GM13976 (cell line): ENCODE measurements at regions not wholly inside any gene's neighbourhood (a gene's known extent, or its start where the extent isn't known, plus 50 kb on each side); places are given as distances from the start of the nearest gene placed in this dataset.

ENCODE experiments used
- DNase-seq: peaks from one replicate; pipeline ENCODE4 v3.0.0; 2012; ENCODE audit warnings: low spot score
- CTCF ChIP-seq: IDR thresholded peaks from 2 replicates; pipeline ENCODE4 v1.5.1; 2012; ENCODE audit warnings: borderline replicate concordance, mild to moderate bottlenecking; ENCODE audit not compliant: insufficient read depth; ENCODE audit errors: extremely low read depth, missing control alignments, control extremely low read depth
- in situ Hi-C: fragments of 300-500 bp; cut with MboI; formaldehyde crosslinking; loops from one replicate; pipeline ENCODE4 v1.12.0; 2022; ENCODE audit warnings: low sequenced_read_pairs, mixed read lengths, inconsistent platforms; ENCODE audit not compliant: unreplicated experiment

GRCh38 chr10:125555267-125555666 lies 127.7 kb downstream of the TEX36 start:
- in situ Hi-C loops = no loop called here
- TF ChIP-seq CTCF = no peak
- no peak for DNase-seq

- no peak for DNase-seq
- in situ Hi-C loops = no loop called here
- no peak for TF ChIP-seq CTCF
Measured at GRCh38 chr10:125554753-125555152, 128.2 kb downstream of the TEX36 start.

GRCh38 chr10:125554016-125554703 lies 128.8 kb downstream of the TEX36 start:
- no peak for TF ChIP-seq CTCF
- no peak for DNase-seq
- in situ Hi-C loops = no loop called here

- in situ Hi-C loops = no loop called here
- DNase-seq = no peak
- no peak for TF ChIP-seq CTCF
Measured at GRCh38 chr10:125553091-125553490, 129.9 kb downstream of the TEX36 start.

DNA sequence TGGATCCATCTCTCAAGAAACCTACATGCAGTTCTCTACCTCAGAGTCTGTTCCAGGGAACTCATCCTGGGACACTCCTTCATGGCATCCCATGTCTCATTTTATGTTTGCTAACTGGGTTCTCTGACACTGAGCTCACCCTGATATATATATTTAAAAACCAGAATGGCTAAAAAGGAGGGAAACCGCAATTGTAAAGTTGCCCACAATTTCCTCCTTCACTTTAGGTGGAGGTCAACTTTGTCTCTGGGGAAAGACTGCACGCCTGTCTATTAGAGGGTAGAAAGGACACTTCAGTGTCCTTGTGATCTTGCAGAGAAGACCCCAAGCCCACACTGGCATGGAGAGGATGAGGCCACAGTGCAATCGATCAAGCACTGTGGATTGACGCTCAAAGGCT lies 131.7 kb downstream of the TEX36 start:
- no peak for TF ChIP-seq CTCF
- in situ Hi-C loops = no loop called here
- DNase-seq = no peak

- TF ChIP-seq CTCF = no peak
- DNase-seq = no peak
- in situ Hi-C loops = no loop called here
Measured at GRCh38 chr10:125550362-125550761, 132.6 kb downstream of the TEX36 start.
